Dendritic cell treated with granulocyte-macrophage colony-stimulating factor and Interleukin-4, amounts not matched to agents 40 ng/mL and 50 ng/mL, for 4 days (primary cell): ENCODE measurements at regions not wholly inside any gene's neighbourhood (a gene's known extent, or its start where the extent isn't known, plus 50 kb on each side); places are given as distances from the start of the nearest gene placed in this dataset.
"Not testable (repeated sequence)": the region's sequence is repeated elsewhere in the genome, so short reads cannot be mapped to it uniquely, and the experiment has no call there.

Source experiments
- H3K27ac Mint-ChIP-seq: one replicate; pipeline ENCODE4 v1.8.0; 2022; ENCODE audit warnings: mild to moderate bottlenecking, mixed read lengths
- H3K27me3 Mint-ChIP-seq: one replicate; pipeline ENCODE4 v1.8.0; 2022; ENCODE audit warnings: mild to moderate bottlenecking, mixed read lengths
- H3K36me3 Mint-ChIP-seq: one replicate; pipeline ENCODE4 v1.8.0; 2022; ENCODE audit warnings: low read depth, mixed read lengths
- H3K4me1 Mint-ChIP-seq: one replicate; pipeline ENCODE4 v1.8.0; 2022; ENCODE audit warnings: low read depth, mixed read lengths
- H3K4me3 Mint-ChIP-seq: one replicate; pipeline ENCODE4 v1.8.0; 2022; ENCODE audit warnings: mild to moderate bottlenecking, moderate library complexity, mixed read lengths
- H3K9me3 Mint-ChIP-seq: one replicate; pipeline ENCODE4 v1.8.0; 2022; ENCODE audit warnings: mixed read lengths
- intact Hi-C: fragments of 100-400 bp; cut with micrococcal nuclease; formaldehyde crosslinking; loops from one replicate; pipeline ENCODE4 v1.15.0; 2022

- H3K36me3 Mint-ChIP-seq, result no peaks in the 10 kb centered on the region
- no peak overlapping the region for H3K4me3 Mint-ChIP-seq
- no peaks in the 10 kb centered on the region for H3K27me3 Mint-ChIP-seq
- intact Hi-C loops, result no loop called here
- no peaks in the 10 kb centered on the region for H3K4me1 Mint-ChIP-seq
- H3K27ac Mint-ChIP-seq, result no peak overlapping the region
- H3K9me3 Mint-ChIP-seq, result no peaks in the 10 kb centered on the region
Observed at GRCh38 chr3:33977227-33977626, 178.8 kb downstream of the PDCD6IP start.

GRCh38 chr3:33980252-33980651 lies 181.8 kb downstream of the PDCD6IP start:
- H3K36me3 Mint-ChIP-seq, result no peaks in the 10 kb centered on the region
- intact Hi-C loops, result no loop called here

DNA sequence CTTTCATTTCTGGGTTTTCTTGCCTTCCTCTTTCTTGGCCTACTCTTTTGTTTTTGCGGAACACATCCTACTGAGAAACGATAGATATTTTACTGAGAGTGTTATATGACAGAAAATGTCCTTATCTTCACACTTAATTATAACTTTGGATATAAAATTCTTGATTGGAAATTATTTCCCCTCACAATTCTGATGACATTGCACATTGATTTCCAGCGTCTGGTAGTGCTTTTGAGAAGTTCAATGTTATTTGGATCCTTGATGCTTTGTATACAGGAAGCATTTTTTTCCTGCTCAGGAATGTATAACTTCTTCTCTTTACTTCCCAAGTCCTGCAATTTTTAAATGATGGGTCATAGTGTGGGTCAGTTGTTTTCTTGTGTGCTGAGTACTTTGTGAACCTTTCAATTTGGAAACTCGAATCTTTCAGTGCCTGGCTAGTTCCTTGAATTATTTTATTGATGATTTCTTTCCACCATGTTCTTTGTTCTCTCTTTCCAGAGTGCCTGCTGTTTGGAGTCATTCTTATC lies 183.9 kb downstream of the PDCD6IP start:
- Mint-ChIP-seq H3K4me1 (no peaks in the 10 kb centered on the region), H3K27ac (no peak overlapping the region), H3K4me3 (no peak overlapping the region), H3K9me3 (no peaks in the 10 kb centered on the region), H3K36me3 (no peaks in the 10 kb centered on the region), H3K27me3 (no peaks in the 10 kb centered on the region)
- intact Hi-C loops, result no loop called here

More at GRCh38 chr3:33980252-33980651, 181.8 kb downstream of the PDCD6IP start:
- Mint-ChIP-seq H3K4me3 (no peak overlapping the region), H3K27me3 (no peaks in the 10 kb centered on the region), H3K4me1 (no peaks in the 10 kb centered on the region), H3K27ac (no peak overlapping the region), H3K9me3 (no peaks in the 10 kb centered on the region)

DNA sequence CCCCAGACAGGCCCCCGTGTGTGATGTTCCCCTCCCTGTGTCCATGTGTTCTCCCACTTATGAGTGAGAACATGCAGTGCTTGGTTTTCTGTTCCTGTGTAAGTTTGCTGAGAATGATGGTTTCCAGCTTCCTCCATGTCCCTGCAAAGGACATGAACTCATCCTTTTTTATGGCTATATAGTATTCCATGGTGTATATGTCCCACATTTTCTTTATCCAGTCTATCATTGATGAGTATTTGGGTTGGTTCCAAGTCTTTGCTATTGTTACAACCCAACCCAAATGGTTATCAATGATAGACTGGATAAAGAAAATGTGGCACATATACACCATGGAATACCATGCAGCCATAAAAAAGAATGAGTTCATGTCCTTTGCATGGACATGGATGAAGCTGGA lies 184.5 kb downstream of the PDCD6IP start:
- H3K4me3 Mint-ChIP-seq, H3K27me3 Mint-ChIP-seq, H3K4me1 Mint-ChIP-seq, H3K27ac Mint-ChIP-seq, H3K36me3 Mint-ChIP-seq, H3K9me3 Mint-ChIP-seq, intact Hi-C loops: not testable (repeated sequence)

DNA sequence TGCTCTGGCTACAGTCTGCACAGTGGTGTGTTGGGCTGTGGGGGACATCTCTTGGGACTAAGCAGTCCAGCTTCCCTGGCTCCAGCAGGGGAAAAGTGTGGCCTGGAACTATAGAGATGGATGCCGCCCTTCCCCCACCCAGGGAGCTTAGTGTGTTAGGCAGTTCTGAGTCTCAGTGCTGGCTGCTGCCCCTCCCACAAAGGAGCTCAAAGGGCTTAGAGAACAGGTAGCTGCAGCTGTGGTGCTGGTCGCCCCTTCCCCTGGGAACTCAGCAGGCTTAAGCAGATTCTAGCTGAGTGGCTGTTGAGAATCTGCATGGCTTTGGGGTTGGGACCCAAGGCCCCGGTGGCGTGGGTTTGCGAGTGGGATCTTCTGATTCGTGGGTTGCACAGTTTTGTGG lies 190.8 kb downstream of the PDCD6IP start:
- H3K4me3 Mint-ChIP-seq, result no peak overlapping the region
- H3K4me1 Mint-ChIP-seq, result no peaks in the 10 kb centered on the region
- intact Hi-C loops, result no loop called here
- H3K9me3 Mint-ChIP-seq, result peaks cover 10% of the 10 kb centered on the region
- no peak overlapping the region for H3K27ac Mint-ChIP-seq
- no peaks in the 10 kb centered on the region for H3K27me3 Mint-ChIP-seq
- no peaks in the 10 kb centered on the region for H3K36me3 Mint-ChIP-seq

- Mint-ChIP-seq H3K4me3 (no peak overlapping the region), H3K36me3 (no peaks in the 10 kb centered on the region), H3K4me1 (no peaks in the 10 kb centered on the region), H3K27me3 (no peaks in the 10 kb centered on the region), H3K27ac (no peak overlapping the region), H3K9me3 (peaks cover 30% of the 10 kb centered on the region)
- intact Hi-C loops, result no loop called here
Observed at GRCh38 chr3:33991673-33992072, 193.2 kb downstream of the PDCD6IP start.

DNA sequence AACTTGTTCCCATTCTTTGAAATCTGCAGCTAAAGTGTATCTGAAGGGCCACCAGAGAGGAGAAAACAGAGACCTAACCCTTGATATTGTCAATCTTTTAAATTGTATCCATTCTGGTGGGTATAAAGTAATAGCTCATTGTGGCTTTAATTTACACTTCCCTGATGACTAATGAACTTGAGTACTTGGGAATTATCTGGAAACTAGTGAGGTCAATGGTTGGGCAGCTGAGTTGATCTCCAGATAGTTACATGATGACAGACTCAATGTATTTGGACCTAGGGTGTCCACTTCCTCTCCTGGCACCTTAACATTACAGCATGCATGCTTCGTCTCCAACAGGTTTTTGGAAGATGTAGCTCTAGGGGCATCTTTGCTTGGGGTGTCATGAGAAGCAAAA lies 195.2 kb downstream of the PDCD6IP start:
- Mint-ChIP-seq H3K4me3 (no peak overlapping the region), H3K9me3 (peaks cover 32% of the 10 kb centered on the region), H3K36me3 (no peaks in the 10 kb centered on the region), H3K4me1 (no peaks in the 10 kb centered on the region), H3K27ac (no peak overlapping the region), H3K27me3 (no peaks in the 10 kb centered on the region)
- intact Hi-C loops, result no loop called here

GRCh38 chr3:33994568-33994967 lies 196.1 kb downstream of the PDCD6IP start:
- Mint-ChIP-seq H3K4me3 (no peak overlapping the region), H3K27ac (no peak overlapping the region), H3K9me3 (peaks cover 32% of the 10 kb centered on the region), H3K27me3 (no peaks in the 10 kb centered on the region), H3K4me1 (no peaks in the 10 kb centered on the region), H3K36me3 (no peaks in the 10 kb centered on the region)
- intact Hi-C loops, result no loop called here

GRCh38 chr3:34000301-34000700 lies 201.9 kb downstream of the PDCD6IP start:
- intact Hi-C loops, result no loop called here
- H3K27me3 Mint-ChIP-seq, result no peaks in the 10 kb centered on the region
- peaks cover 16% of the 10 kb centered on the region for H3K9me3 Mint-ChIP-seq
- no peaks in the 10 kb centered on the region for H3K36me3 Mint-ChIP-seq
- peaks cover 8% of the 10 kb centered on the region for H3K4me1 Mint-ChIP-seq
- no peak overlapping the region for H3K4me3 Mint-ChIP-seq
- H3K27ac Mint-ChIP-seq, result no peak overlapping the region

DNA sequence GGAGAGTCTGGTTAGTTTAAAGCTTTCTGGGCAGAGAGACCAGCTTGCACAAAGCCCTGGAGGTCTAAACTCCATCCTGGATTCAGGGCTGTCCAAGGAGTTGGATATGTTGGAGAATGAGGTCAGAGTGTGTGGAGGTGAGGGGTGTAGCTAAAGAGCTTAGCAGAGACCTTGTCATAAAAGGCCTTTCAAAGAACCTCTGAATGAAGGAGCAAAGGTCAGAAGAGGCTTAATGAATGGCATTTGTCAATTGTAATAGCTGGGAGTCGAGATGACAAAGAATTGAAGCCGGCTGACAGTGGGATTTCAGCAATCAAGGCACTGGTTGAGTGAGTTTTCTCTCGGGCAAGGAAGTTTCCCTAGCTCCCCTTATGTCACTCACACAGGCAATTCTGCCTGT lies 202.6 kb downstream of the PDCD6IP start:
- intact Hi-C loops, result no loop called here
- Mint-ChIP-seq H3K9me3 (peaks cover 9% of the 10 kb centered on the region), H3K27ac (no peak overlapping the region), H3K36me3 (no peaks in the 10 kb centered on the region), H3K4me1 (peaks cover 8% of the 10 kb centered on the region), H3K27me3 (no peaks in the 10 kb centered on the region), H3K4me3 (no peak overlapping the region)

- intact Hi-C loops, result no loop called here
- Mint-ChIP-seq H3K36me3 (no peaks in the 10 kb centered on the region), H3K4me1 (peaks cover 8% of the 10 kb centered on the region), H3K9me3 (no peaks in the 10 kb centered on the region), H3K27ac (no peak overlapping the region), H3K4me3 (no peak overlapping the region), H3K27me3 (no peaks in the 10 kb centered on the region)
Observed at GRCh38 chr3:34001990-34002389, 203.6 kb downstream of the PDCD6IP start.

DNA sequence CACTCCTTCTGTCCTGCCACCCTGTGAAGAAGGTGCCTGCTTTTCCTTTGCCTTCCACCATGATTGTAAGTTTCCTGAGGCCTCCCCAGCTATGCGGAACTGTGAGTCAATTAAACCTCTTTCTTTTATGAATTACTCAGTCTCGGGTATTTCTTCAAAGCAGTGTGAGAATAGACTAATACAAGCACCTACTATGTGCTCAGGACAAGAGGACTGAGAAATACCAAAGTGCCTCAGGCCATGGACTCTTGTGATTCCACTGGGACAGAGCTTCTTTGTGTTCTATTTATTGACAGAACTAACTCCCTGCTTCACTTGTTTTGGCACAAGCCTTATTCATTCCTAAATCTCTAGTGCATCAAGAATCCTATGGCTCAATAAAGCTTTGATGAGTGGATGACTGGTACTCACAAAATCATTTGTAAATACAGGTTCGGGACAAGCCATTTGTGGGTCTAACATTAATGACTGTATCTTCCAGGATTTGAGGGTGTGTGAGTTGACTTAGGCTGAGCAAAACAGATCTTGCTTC lies 204.2 kb downstream of the PDCD6IP start:
- Mint-ChIP-seq H3K9me3 (no peaks in the 10 kb centered on the region), H3K4me1 (peaks cover 8% of the 10 kb centered on the region), H3K27ac (no peak overlapping the region), H3K27me3 (no peaks in the 10 kb centered on the region), H3K36me3 (no peaks in the 10 kb centered on the region), H3K4me3 (no peak overlapping the region)
- intact Hi-C loops, result no loop called here

DNA sequence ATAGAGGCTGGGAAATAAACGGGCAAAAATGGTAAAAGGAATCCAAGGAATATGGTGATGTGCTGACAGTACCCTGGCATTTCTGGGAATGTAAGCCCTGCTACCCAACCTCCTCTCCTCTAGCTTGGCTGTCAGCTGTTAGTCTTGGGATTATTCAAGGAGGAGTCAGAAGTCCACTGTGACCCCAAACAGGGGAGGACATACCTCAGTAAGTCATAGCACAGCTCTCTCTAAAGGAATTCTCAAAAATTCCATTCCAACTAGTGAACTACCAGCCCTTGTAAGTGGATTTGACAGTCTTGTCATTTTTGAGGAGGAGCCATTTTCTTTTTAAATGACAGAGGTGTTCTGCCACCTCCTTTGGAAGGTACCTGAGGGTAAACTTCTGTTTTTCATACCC lies 207.5 kb downstream of the PDCD6IP start:
- Mint-ChIP-seq H3K9me3 (no peaks in the 10 kb centered on the region), H3K27me3 (no peaks in the 10 kb centered on the region), H3K27ac (no peak overlapping the region), H3K4me3 (no peak overlapping the region), H3K4me1 (peaks cover 8% of the 10 kb centered on the region), H3K36me3 (no peaks in the 10 kb centered on the region)
- intact Hi-C loops, result no loop called here

DNA sequence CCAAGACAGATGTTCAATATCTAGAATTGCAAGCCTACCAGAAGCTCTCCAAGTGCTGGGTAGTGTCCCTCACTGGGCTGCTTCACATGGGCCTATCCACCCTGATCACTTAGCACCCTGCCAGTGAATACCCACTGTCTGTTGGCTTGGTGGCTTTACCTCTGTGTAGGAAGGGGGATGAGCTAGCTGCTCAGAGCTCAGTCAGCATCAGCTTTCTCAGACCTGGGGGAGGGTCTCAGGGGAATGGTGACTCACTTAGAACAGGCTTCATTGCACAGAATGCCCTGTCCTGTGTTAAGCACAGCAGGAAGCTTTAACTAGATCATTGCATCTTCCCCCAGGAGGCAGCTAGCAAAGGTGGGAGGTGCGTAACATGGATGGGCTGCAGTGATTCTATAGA lies 209.8 kb downstream of the PDCD6IP start:
- H3K9me3 Mint-ChIP-seq, result no peaks in the 10 kb centered on the region
- no peaks in the 10 kb centered on the region for H3K27me3 Mint-ChIP-seq
- intact Hi-C loops, result no loop called here
- H3K36me3 Mint-ChIP-seq, result no peaks in the 10 kb centered on the region
- no peak overlapping the region for H3K4me3 Mint-ChIP-seq
- no peak overlapping the region for H3K27ac Mint-ChIP-seq
- H3K4me1 Mint-ChIP-seq, result peaks cover 8% of the 10 kb centered on the region
